ENCODE measurements at regions not wholly inside any gene's neighbourhood (a gene's known extent, or its start where the extent isn't known, plus 50 kb on each side); places are given as distances from the start of the nearest gene placed in this dataset.
"Not testable (repeated sequence)": the region's sequence is repeated elsewhere in the genome, so short reads cannot be mapped to it uniquely, and the experiment has no call there.

DNA sequence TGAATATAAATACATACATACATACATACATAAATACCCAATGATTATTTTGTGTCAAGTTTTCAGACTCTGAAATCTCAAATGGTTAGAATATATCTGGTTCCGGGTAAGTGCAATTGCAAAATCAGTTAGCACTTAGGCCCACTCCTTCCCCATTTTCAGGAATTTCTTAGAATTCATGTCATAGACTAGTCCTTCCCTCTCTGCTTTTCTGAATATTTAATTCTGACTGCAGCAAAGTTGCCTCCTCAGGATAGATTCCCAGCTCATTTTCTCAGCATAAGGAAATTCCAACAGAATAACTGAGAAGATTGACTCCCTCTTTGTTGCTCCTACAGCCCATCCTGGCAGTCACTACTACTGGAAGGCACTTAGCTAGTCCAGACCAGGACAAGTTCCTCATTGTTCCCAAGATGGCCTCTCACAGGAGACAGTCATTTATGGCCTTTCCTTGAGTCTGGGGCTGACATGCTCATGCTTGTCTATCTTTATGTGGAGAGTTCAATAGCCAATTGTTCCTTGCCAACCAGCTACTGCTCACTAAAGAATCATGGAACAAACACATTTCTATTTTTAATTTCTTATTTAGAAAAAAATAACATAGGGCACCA, 142.9 kb upstream of the ITGB1 start:
- no peak for DNase-seq

GRCh38 chr10:33099748-33100147, 141.7 kb upstream of the ITGB1 start:
- DNase-seq = no peak

- no peak for DNase-seq
These were observed 141.1 kb upstream of the ITGB1 start for GRCh38 chr10:33098951-33099663.

- DNase-seq = no peak
These were observed 138.1 kb upstream of the ITGB1 start for GRCh38 chr10:33095867-33096815.

GRCh38 chr10:33094263-33095051, 136.4 kb upstream of the ITGB1 start:
- no peak for DNase-seq

DNA sequence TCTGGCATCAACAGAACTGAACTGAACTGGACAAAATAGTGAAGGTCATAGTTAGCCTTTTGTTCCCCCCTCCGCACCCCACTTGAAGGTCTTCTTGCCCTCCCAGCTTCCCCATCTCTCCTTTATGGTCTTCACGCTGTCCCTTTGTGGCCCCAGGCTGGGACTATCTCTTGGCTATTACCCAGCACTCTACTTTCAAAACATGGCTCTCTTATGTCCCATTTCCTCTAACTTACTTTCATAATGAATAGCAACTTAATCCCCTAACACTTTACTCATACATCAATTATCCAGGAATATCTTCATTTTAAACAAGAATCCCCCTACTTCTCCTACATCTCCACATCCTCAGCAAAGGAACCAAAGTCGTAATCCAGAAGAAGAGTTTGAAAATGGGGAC, 135.3 kb upstream of the ITGB1 start:
- DNase-seq = no peak

- DNase-seq = no peak
These were observed 134.6 kb upstream of the ITGB1 start for GRCh38 chr10:33092596-33092995.

DNA sequence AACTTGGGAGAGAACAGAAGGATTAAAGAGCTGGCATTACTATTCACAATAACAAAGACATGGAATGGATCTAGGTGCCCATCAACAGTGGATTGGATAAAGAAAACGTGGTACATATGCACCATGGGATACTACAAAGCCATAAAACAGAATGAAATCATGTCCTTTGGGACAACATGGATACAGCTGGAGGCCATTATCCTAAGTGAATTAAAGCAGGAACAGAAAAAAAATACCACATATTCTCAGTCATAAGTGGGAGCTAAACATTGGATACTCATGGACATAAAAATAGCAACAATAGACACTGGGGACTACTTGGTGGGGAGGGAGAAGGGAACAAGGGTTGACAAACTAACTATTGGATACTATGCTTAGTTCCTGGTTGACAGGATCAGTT, 133.2 kb upstream of the ITGB1 start:
- DNase-seq = no peak

- DNase-seq = no peak
These were observed 131.0 kb upstream of the ITGB1 start for GRCh38 chr10:33088990-33089389.

DNA sequence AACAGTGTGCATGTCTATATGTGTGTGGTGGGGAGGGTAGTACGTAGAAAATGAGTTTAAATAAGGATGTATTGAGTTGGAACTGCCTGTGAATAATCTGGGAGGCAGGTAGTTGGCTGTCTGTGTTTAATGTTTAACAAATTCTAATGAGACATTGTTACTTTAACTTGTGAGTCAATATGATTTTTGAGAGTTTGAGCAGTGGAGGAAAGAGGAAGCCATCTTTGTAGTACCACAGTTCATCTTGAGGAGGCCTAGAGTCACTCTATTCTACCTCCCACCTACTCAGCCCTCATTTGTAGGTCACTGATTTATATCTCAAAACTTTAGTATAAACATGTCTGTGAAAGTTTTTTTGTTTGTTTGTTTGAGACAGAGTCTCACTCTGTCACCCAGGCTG, 129.9 kb upstream of the ITGB1 start:
- DNase-seq = no peak

- no peak for DNase-seq
These were observed 129.1 kb upstream of the ITGB1 start for GRCh38 chr10:33087152-33087551.

GRCh38 chr10:33086100-33086499, 128.1 kb upstream of the ITGB1 start:
- no peak for DNase-seq

DNA sequence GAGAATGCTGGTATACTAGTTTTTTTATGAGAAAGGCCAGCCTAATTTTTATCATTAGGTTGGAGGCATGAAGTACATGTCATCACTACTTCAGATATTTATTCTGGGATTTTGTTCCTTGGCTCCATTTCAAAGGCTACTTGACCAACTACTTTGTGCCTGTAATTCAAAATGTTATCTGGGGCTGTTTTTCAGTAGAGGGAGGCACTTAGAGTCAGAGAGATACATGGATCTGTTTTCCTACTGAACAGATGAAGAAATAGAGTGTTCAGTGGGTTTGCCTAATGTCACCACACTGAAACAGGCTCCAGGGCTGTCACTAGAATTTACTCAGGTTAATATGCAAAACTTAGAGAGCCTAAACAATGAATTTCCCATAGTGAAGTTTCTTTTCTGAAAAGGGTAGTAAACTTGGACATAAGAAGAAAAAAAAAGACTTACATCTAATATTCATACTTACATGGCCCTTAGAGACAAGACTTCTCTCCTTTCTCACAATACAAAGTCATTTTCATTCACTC, 127.3 kb upstream of the ITGB1 start:
- no peak for DNase-seq

DNA sequence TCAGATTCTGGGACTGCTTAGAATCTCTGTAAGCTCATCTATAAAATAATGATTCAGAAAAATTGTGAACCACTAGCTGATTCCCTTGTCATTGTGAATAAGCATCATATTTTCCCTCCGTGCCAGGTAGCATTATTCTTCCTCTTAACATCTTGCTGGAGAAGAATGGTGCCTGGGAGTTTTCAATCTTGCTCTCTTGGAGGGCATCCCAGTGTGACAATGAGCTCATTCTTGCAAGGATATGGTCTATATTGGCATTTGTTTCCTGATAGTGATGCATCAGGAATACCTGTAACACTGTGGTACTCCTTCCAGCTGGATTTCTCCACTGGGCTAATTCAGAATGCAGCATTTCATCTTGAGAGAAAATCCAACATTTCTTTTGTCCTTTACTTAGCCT, 126.4 kb upstream of the ITGB1 start:
- DNase-seq = no peak

DNA sequence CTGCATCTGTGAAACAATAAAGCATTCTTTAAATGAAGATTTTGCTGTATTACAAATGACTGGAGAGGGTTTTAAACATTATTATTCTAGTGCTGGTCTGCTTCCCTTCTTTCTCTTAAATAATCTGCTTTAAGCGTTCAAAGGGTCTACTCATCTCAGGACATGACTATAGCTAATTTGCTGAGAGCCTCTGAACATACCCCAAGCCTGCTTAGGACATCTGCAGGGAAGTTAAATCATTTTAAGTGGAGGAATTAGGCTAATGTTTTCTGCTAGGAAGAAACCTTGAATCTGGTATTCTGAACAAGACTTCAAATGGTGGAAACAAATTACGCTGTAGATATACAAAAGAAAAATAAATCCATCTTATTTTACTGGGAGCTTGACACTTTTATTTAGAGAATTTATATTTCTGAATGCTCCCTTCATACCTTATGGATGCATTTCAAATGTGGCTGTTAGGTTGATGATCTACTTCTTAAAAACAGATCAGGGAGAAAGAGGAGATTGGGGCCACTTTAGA, 124.4 kb upstream of the ITGB1 start:
- no peak for DNase-seq

GRCh38 chr10:33080467-33080866, 122.4 kb upstream of the ITGB1 start:
- not testable (repeated sequence) for DNase-seq

- no peak for DNase-seq
These were observed 116.4 kb upstream of the ITGB1 start for GRCh38 chr10:33074443-33074842.

- no peak for DNase-seq
These were observed 115.8 kb upstream of the ITGB1 start for GRCh38 chr10:33073641-33074415.

DNA sequence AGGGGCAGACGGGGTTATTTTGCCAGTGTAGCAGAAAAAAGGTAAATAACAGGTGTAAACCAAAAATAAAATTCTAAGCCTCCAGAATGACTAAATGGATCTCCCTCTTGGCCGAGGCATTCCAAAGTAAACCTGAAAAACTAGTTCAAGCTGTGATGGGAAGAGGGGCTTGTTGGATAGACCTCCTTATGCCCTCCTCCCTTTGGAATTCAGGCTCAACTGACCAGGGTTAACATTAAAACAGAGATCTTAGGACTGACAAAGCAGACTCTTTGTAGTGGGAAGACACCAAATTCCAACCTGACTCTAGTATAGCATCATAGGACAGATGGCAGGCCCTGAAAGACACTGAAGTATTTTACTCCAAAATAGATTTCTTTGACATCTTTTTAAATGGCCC, 113.8 kb upstream of the ITGB1 start:
- DNase-seq = no peak

GRCh38 chr10:33070101-33070500, 112.1 kb upstream of the ITGB1 start:
- no peak for DNase-seq

DNA sequence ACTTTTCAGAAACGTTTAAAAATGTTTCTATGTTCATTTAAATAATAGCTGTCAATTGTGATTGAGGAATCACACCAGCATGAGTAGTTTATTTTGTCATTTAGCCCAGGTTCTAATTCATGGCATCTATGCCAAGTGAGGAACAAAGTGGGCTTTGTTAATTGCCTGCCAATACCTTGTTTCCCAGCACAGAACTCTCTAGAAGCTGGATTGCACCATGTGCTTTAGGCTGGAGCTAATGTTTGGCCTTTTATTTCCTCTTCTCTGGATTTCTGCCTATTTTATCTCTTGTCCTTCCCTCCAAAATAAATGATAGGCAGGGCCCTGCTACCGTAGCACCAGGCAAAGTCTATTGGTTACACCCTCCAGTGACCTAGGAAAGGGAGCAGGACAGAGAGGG, 109.9 kb upstream of the ITGB1 start:
- DNase-seq = no peak

DNA sequence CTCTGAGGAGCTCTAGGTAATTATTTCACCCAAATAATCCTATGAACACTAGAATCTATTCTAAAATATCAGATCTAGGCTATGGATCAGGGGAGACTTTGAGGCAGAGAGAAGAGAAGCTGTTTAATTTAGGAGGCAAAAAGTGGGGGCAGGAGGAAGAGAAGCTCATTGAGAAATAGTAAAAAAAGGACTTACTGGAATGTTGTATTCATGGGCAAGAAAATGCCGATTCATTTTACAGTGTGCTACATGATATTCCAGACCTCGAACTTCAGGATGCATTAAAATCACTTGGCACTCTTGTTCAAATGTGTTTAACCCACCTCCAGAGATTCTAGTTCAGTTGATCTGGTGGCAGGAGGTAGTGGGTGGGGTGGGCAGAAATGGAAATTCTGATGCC, 109.5 kb upstream of the ITGB1 start:
- DNase-seq = no peak

Measured in NCI-H774 (cell line).